Thyroid gland (tissue), 4 donors: ENCODE measurements at regions not wholly inside any gene's neighbourhood (a gene's known extent, or its start where the extent isn't known, plus 50 kb on each side); places are given as distances from the start of the nearest gene placed in this dataset.

Source experiments
- DNase-seq, 2 donors: peaks; one replicate each; pipeline ENCODE4 v3.0.0-alpha.2; 2019
- H3K27ac ChIP-seq, 3 donors: fragments of 200-600 bp; sonication (generic); 1 replicate in 2 of 3; 2 replicates in 1 of 3; pipeline ENCODE4 v1.5.1; 2016 to 2019; ENCODE audit warnings: mild to moderate bottlenecking in 1 of 3, moderate library complexity in 1 of 3
- H3K27me3 ChIP-seq: fragments of 200-600 bp; sonication (generic); one replicate; pipeline ENCODE4 v1.5.1; 2019
- H3K36me3 ChIP-seq, 2 donors: fragments of 200-600 bp; sonication (generic); one replicate each; pipeline ENCODE4 v1.5.1; 2016 to 2019
- H3K4me1 ChIP-seq, 2 donors: fragments of 200-600 bp; sonication (generic); one replicate each; pipeline ENCODE4 v1.5.1; 2017 to 2019
- H3K4me3 ChIP-seq, 3 donors: fragments of 200-600 bp; sonication (generic); replicated peaks in 1 of 3; 1 replicate in 2 of 3; 2 replicates in 1 of 3; pipeline ENCODE4 v1.5.1; 2016; ENCODE audit warnings: mild to moderate bottlenecking in 1 of 3
- H3K9me3 ChIP-seq: fragments of 200-600 bp; sonication (generic); one replicate; pipeline ENCODE4 v1.5.1; 2017
- CTCF ChIP-seq, 6 experiments: fragments of 200-600 bp in 3 of 6; fragments of 450-650 bp in 3 of 6; sonication (generic) in 3 of 6; IDR thresholded peaks; one replicate each; pipeline ENCODE4 v1.5.1; 2016 to 2019; ENCODE audit warnings: antibody characterized with exemption in 6 of 6, mild to moderate bottlenecking in 2 of 6, inconsistent platforms in 1 of 6, moderate library complexity in 1 of 6
- POLR2A ChIP-seq, 2 donors: fragments of 450-650 bp; IDR thresholded peaks; one replicate each; pipeline ENCODE4 v1.6.1; 2017; ENCODE audit warnings: antibody characterized with exemption in 2 of 2, mild to moderate bottlenecking in 2 of 2, moderate library complexity in 1 of 2
- WGBS, 2 donors: methylation state at CpG; one replicate each; pipeline ENCODE4 v1.1.5; 2017; 5-methylcytosine and 5-hydroxymethylcytosine counted together
- intact Hi-C: fragments of 100-400 bp; cut with DNase I; formaldehyde crosslinking; loops from one replicate; pipeline ENCODE4 v1.15.1; 2023

- H3K4me1 ChIP-seq = no peaks in the 10 kb centered on the region
- DNase-seq = no peak
- TF ChIP-seq POLR2A (IDR thresholded peaks at IDR 0.05) = no peak
- no peaks in the 10 kb centered on the region for H3K9me3 ChIP-seq
- H3K4me3 ChIP-seq = no peak overlapping the region
- WGBS, 2 donors = 79 to 90% methylated on average over 4 of the region's 4 CpGs
- H3K27me3 ChIP-seq = no peaks in the 10 kb centered on the region
- H3K36me3 ChIP-seq = no peaks in the 10 kb centered on the region
- intact Hi-C loops = no loop called here
- H3K27ac ChIP-seq = no peak overlapping the region
These were observed 160.4 kb upstream of the GPC6 start for GRCh38 chr13:93066187-93066586.

- intact Hi-C loops = no loop called here
- Histone ChIP-seq H3K36me3 (no peaks in the 10 kb centered on the region), H3K4me3 (no peak overlapping the region), H3K4me1 (no peaks in the 10 kb centered on the region), H3K9me3 (no peaks in the 10 kb centered on the region), H3K27me3 (no peaks in the 10 kb centered on the region), H3K27ac (no peak overlapping the region)
- WGBS, 2 donors = 52 to 59% methylated on average over 1 of the region's 1 CpG
- DNase-seq = no peak
- TF ChIP-seq CTCF (IDR thresholded peaks at IDR 0.05) (no peak), POLR2A (IDR thresholded peaks at IDR 0.05) (no peak)
These were observed 147.3 kb upstream of the GPC6 start for GRCh38 chr13:93079294-93079693.

GRCh38 chr13:93080166-93080565, 146.4 kb upstream of the GPC6 start:
- Histone ChIP-seq H3K4me3 (no peak overlapping the region), H3K27ac (no peak overlapping the region), H3K9me3 (no peaks in the 10 kb centered on the region), H3K36me3 (no peaks in the 10 kb centered on the region), H3K27me3 (no peaks in the 10 kb centered on the region), H3K4me1 (no peaks in the 10 kb centered on the region)
- TF ChIP-seq CTCF (IDR thresholded peaks at IDR 0.05) (no peak), POLR2A (IDR thresholded peaks at IDR 0.05) (no peak)
- intact Hi-C loops = no loop called here
- no peak for DNase-seq
- WGBS, 2 donors = 76 to 84% methylated on average over 4 of the region's 4 CpGs

GRCh38 chr13:93080587-93080986, 146.0 kb upstream of the GPC6 start:
- Histone ChIP-seq H3K27ac (no peak overlapping the region), H3K36me3 (no peaks in the 10 kb centered on the region), H3K4me1 (no peaks in the 10 kb centered on the region), H3K9me3 (no peaks in the 10 kb centered on the region), H3K27me3 (no peaks in the 10 kb centered on the region), H3K4me3 (no peak overlapping the region)
- 59 to 69% methylated on average over 1 of the region's 1 CpG for WGBS, 2 donors
- DNase-seq = no peak
- no peak for TF ChIP-seq CTCF (IDR thresholded peaks at IDR 0.05)
- no peak for TF ChIP-seq POLR2A (IDR thresholded peaks at IDR 0.05)
- intact Hi-C loops = no loop called here

GRCh38 chr13:93086329-93086728, 140.3 kb upstream of the GPC6 start:
- Histone ChIP-seq H3K36me3 (no peaks in the 10 kb centered on the region), H3K4me1 (no peaks in the 10 kb centered on the region), H3K27ac (no peak overlapping the region), H3K27me3 (no peaks in the 10 kb centered on the region), H3K9me3 (no peaks in the 10 kb centered on the region), H3K4me3 (no peak overlapping the region)
- intact Hi-C loops = no loop called here
- no peak for DNase-seq
- TF ChIP-seq POLR2A (IDR thresholded peaks at IDR 0.05) (no peak), CTCF (IDR thresholded peaks at IDR 0.05) (no peak)
- 76 to 78% methylated on average over 2 of the region's 2 CpGs for WGBS, 2 donors

GRCh38 chr13:93098972-93099371, 127.6 kb upstream of the GPC6 start:
- WGBS, 2 donors = 83 to 85% methylated on average over 6 of the region's 6 CpGs
- no peak overlapping the region for H3K27ac ChIP-seq
- intact Hi-C loops = no loop called here
- DNase-seq = peak in 1 of 2 donors; percentile 3
- TF ChIP-seq CTCF (IDR thresholded peaks at IDR 0.05) (no peak), POLR2A (IDR thresholded peaks at IDR 0.05) (no peak)
- H3K27me3 ChIP-seq = no peaks in the 10 kb centered on the region
- no peaks in the 10 kb centered on the region for H3K9me3 ChIP-seq
- no peaks in the 10 kb centered on the region for H3K4me1 ChIP-seq
- H3K4me3 ChIP-seq = no peak overlapping the region
- H3K36me3 ChIP-seq = no peaks in the 10 kb centered on the region
